Coronary artery (tissue), 2 donors: ENCODE measurements at regions not wholly inside any gene's neighbourhood (a gene's known extent, or its start where the extent isn't known, plus 50 kb on each side); places are given as distances from the start of the nearest gene placed in this dataset.

Source experiments
- DNase-seq: peaks from one replicate; pipeline ENCODE4 v3.0.0-alpha.2; 2017; ENCODE audit warnings: low spot score
- H3K27ac ChIP-seq, 2 donors: fragments of 200-600 bp; sonication (generic); one replicate each; pipeline ENCODE4 v1.5.1; 2016 to 2019
- H3K4me3 ChIP-seq: fragments of 200-600 bp; sonication (generic); 2 replicates; pipeline ENCODE4 v1.5.1; 2016; ENCODE audit warnings: mild to moderate bottlenecking, moderate library complexity
- TF ChIP-seq, protein P1 (sequence below): fragments of 200-600 bp; sonication (generic); IDR thresholded peaks from one replicate; pipeline ENCODE4 v1.5.1; 2019; ENCODE audit warnings: antibody characterized with exemption

DNA sequence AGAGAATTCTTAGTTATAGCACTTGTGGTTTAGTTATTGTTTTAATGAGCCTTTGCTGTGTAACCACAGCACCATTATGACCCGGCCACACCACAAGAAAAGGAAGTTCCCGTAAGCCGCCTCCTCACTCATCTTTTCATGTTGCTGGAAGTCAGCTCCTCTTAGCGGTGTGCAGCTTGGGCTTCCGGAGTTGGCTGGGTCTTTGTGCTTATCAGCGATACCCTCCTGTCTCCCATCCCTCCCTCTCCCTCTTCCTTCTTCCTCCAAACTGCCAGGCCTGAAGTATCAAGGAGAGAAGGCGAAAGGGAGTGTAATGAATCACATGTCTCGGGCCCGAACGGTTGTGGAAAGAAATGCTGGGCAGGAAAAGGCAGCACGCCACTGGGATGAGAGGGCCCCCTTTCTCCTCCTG, 353.5 kb downstream of the MCTP2 start:
- peak overlapping the region in 1 of 2 donors; percentile 7 for H3K27ac ChIP-seq

DNA sequence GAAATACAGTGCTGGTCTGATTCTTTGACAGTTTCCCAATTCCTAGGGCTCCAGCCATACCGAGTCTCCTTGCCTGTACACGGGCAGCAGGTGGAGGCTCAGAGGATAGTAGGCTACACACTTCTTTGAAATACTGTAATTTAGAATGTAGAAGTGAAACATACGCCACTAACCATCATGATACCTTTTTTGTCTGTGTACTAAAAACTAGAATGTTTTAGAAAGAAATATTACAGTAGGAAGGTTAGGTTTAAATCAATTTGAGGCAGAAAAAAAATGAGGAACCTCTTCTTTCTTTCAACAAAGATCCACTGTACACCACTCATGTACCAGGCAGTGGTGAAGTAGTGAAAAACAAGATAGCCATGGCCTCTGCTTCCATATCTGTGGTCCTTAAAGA, 354.7 kb downstream of the MCTP2 start:
- Histone ChIP-seq H3K4me3 (no peak overlapping the region), H3K27ac (no peak overlapping the region)
- TF ChIP-seq, protein P1, sequence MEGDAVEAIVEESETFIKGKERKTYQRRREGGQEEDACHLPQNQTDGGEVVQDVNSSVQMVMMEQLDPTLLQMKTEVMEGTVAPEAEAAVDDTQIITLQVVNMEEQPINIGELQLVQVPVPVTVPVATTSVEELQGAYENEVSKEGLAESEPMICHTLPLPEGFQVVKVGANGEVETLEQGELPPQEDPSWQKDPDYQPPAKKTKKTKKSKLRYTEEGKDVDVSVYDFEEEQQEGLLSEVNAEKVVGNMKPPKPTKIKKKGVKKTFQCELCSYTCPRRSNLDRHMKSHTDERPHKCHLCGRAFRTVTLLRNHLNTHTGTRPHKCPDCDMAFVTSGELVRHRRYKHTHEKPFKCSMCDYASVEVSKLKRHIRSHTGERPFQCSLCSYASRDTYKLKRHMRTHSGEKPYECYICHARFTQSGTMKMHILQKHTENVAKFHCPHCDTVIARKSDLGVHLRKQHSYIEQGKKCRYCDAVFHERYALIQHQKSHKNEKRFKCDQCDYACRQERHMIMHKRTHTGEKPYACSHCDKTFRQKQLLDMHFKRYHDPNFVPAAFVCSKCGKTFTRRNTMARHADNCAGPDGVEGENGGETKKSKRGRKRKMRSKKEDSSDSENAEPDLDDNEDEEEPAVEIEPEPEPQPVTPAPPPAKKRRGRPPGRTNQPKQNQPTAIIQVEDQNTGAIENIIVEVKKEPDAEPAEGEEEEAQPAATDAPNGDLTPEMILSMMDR: no peak
- no peak for DNase-seq

More for the DNA sequence above, 353.5 kb downstream of the MCTP2 start:
- no peak for DNase-seq
- TF ChIP-seq, protein P1: no peak
- no peak overlapping the region for H3K4me3 ChIP-seq

- DNase-seq: no peak
- TF ChIP-seq, protein P1: no peak
- H3K4me3 ChIP-seq: no peak overlapping the region
These were observed 355.8 kb downstream of the MCTP2 start for GRCh38 chr15:94587113-94587512.

DNA sequence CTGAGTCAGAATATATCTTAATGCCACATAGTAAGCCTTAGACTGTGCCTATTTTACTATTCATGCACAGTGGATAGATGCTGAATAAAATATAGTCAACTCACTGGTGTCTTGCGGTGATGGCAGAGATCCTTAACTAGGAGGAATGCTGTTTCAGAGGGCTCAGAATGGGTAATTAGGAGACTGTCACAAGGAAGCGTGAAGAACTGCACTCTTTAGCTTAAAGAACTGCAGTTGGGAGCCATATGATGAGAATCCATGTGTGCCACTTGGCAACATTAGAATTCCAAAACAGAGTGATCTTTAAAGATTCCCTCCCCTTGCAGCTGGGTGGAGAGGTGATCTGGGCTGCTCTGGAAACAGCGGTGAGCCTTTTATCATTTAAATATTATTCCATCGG, 357.6 kb downstream of the MCTP2 start:
- TF ChIP-seq, protein P1: no peak
- Histone ChIP-seq H3K4me3 (no peak overlapping the region), H3K27ac (no peak overlapping the region)
- no peak for DNase-seq

More at GRCh38 chr15:94587113-94587512, 355.8 kb downstream of the MCTP2 start:
- no peak overlapping the region for H3K27ac ChIP-seq

DNA sequence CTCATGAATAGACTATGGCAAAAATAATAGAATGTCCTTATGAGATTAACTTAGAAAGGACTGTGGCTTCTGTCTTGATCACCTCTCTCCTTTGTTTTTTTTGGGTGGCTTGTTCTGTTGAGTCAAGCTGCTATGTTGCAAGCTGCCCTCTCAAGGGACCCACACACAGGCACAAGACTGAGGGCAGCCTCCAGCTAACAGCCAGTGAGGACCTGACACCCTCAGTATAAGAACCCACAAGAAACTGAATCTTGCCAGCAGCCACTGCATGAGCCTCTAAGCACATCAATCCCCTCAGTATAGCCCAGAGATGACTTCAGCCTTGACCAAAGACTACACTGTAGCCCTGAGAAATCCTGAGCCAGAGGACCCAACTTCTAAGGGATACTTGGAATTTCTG, 361.1 kb downstream of the MCTP2 start:
- TF ChIP-seq, protein P1: no peak
- no peak overlapping the region for H3K4me3 ChIP-seq
- no peak overlapping the region for H3K27ac ChIP-seq
- DNase-seq: no peak

- no peak overlapping the region for H3K27ac ChIP-seq
- no peak for DNase-seq
- TF ChIP-seq, protein P1: no peak
These were observed 365.3 kb downstream of the MCTP2 start for GRCh38 chr15:94596707-94597106.

GRCh38 chr15:94600505-94600904, 369.1 kb downstream of the MCTP2 start:
- Histone ChIP-seq H3K27ac (no peak overlapping the region), H3K4me3 (no peak overlapping the region)
- no peak for DNase-seq
- TF ChIP-seq, protein P1: no peak

More at GRCh38 chr15:94596707-94597106, 365.3 kb downstream of the MCTP2 start:
- H3K4me3 ChIP-seq: no peak overlapping the region
